NCI-H146 (cell line): ENCODE measurements at regions not wholly inside any gene's neighbourhood (a gene's known extent, or its start where the extent isn't known, plus 50 kb on each side); places are given as distances from the start of the nearest gene placed in this dataset.

Source experiments
- DNase-seq: peaks from one replicate; lab custom pipeline; 2025; lab: John Stamatoyannopoulos, UW

DNA sequence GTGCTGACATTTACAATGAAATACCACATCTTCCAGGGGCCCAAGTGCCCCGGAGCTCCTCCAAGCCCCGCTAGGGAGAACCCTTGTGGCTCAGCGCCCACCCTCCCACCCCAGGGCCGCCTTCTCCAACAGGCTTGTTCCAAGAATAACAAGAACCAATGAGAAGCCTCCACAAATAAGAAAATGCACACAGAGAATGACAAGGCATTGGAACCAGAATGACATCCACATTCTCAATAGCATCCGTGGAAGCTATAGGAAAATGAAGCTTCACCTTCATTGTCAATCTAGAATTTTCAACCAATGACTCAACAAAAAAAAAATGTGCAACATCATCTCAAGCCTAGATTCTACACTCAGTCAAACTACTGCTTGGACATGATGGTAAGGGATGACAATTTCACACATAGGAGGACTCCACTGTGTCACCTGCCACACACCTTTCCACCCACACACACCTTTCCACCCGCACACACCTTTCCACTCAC is 50.4 kb upstream of the PPP2R2D start:
- no peak for DNase-seq
